T-cell (primary cell): ENCODE measurements at regions not wholly inside any gene's neighbourhood (a gene's known extent, or its start where the extent isn't known, plus 50 kb on each side); places are given as distances from the start of the nearest gene placed in this dataset.

Experiments
- ATAC-seq, 4 experiments: fragments of 200-7000 bp in 3 of 4; fragments of 150-1000 bp in 1 of 4; cut with Tn5 transposase; replicated peaks in 1 of 4; 1 replicate in 3 of 4; 2 replicates in 1 of 4; pipeline ENCODE4 v1.10.0; 2021; ENCODE audit warnings: moderate library complexity in 3 of 4, mild to moderate bottlenecking in 2 of 4, moderate number of reproducible peaks in 1 of 4
- CTCF ChIA-PET, 2 donors: fragments of 300-600 bp; sonication (Branson Sonifier 250); formaldehyde crosslinking; loops; one replicate each; lab custom pipeline; 2022; ENCODE audit warnings: antibody characterized with exemption in 2 of 2; lab: Charles Lee
- POLR2A ChIA-PET, 2 donors: fragments of 300-600 bp; sonication (Branson Sonifier 250); formaldehyde crosslinking; loops; one replicate each; lab custom pipeline; 2022; ENCODE audit warnings: antibody characterized with exemption in 2 of 2; lab: Charles Lee
- DNase-seq, 35 experiments: peaks; one replicate each; pipeline versions ENCODE4 v3.0.0 to v3.0.0-alpha.2; 2013 to 2023
- H3K27ac ChIP-seq: one replicate; pipeline ENCODE4 v1.5.1; 2013; ENCODE audit warnings: low read length
- H3K27me3 ChIP-seq, 2 experiments: replicated peaks in 1 of 2; 1 replicate in 1 of 2; 2 replicates in 1 of 2; pipeline versions ENCODE4 v1.6.1 to v1.7.0; 2013; ENCODE audit warnings: low read length in 1 of 2, mixed read lengths in 1 of 2; ENCODE audit not compliant: control insufficient read depth in 2 of 2, insufficient read depth in 2 of 2; ENCODE audit errors: extremely low read depth in 1 of 2
- H3K36me3 ChIP-seq, 2 donors: 1 replicate in 1 of 2; 2 replicates in 1 of 2; pipeline versions ENCODE4 v1.6.1 to v1.7.0; 2013; ENCODE audit warnings: low read length in 1 of 2; ENCODE audit not compliant: control insufficient read depth in 2 of 2, insufficient read depth in 1 of 2; ENCODE audit errors: extremely low read depth in 1 of 2
- H3K4me1 ChIP-seq, 2 experiments: 1 replicate in 1 of 2; 2 replicates in 1 of 2; pipeline versions ENCODE4 v1.6.1 to v1.7.0; 2013; ENCODE audit warnings: low read length in 2 of 2, mixed read lengths in 1 of 2; ENCODE audit not compliant: insufficient read depth in 2 of 2, control insufficient read depth in 1 of 2; ENCODE audit errors: extremely low read depth in 1 of 2
- H3K4me3 ChIP-seq, 2 donors: 1 replicate in 1 of 2; 2 replicates in 1 of 2; pipeline versions ENCODE4 v1.5.1 to v1.7.0; 2013; ENCODE audit warnings: mild to moderate bottlenecking in 2 of 2, low read length in 1 of 2, moderate library complexity in 1 of 2; ENCODE audit not compliant: control insufficient read depth in 1 of 2; ENCODE audit errors: extremely low read depth in 1 of 2
- H3K9me3 ChIP-seq: 2 replicates; pipeline ENCODE4 v1.7.0; 2013
- H3K27ac Mint-ChIP-seq, 2 donors: one replicate each; pipeline ENCODE4 v1.8.0; 2020 to 2021; ENCODE audit warnings: mild to moderate bottlenecking in 2 of 2, mixed read lengths in 2 of 2
- H3K27me3 Mint-ChIP-seq, 2 donors: one replicate each; pipeline ENCODE4 v1.8.0; 2021 to 2022; ENCODE audit warnings: mixed read lengths in 2 of 2
- H3K36me3 Mint-ChIP-seq: one replicate; pipeline ENCODE4 v1.8.0; 2021; ENCODE audit warnings: mixed read lengths
- H3K4me1 Mint-ChIP-seq, 3 donors: one replicate each; pipeline ENCODE4 v1.8.0; 2020 to 2022; ENCODE audit warnings: mixed read lengths in 3 of 3, mild to moderate bottlenecking in 1 of 3
- H3K4me3 Mint-ChIP-seq, 3 donors: one replicate each; pipeline ENCODE4 v1.8.0; 2020 to 2022; ENCODE audit warnings: mild to moderate bottlenecking in 3 of 3, mixed read lengths in 3 of 3, moderate library complexity in 3 of 3
- H3K9me3 Mint-ChIP-seq, 3 donors: one replicate each; pipeline ENCODE4 v1.8.0; 2020 to 2022; ENCODE audit warnings: mixed read lengths in 3 of 3
- WGBS: methylation state at CpG from one replicate; pipeline ENCODE4 v1.1.5; 2013; ENCODE audit warnings: missing lambda C conversion rate; ENCODE audit not compliant: insufficient coverage; 5-methylcytosine and 5-hydroxymethylcytosine counted together

- Histone ChIP-seq H3K4me3 (no peak overlapping the region), H3K36me3 (no peaks in the 10 kb centered on the region), H3K4me1 (peaks cover 11 to 61% of the 10 kb centered on the region in 2 experiments), H3K9me3 (no peaks in the 10 kb centered on the region), H3K27ac (no peak overlapping the region), H3K27me3 (peaks cover 0 to 3% of the 10 kb centered on the region in 2 experiments)
- H3K4me1 Mint-ChIP-seq, result peaks cover 44 to 54% (median 48%) of the 10 kb centered on the region in 3 donors
- H3K27ac Mint-ChIP-seq, result peak overlapping the region in 1 of 2 donors; percentile 10
- CTCF ChIA-PET, result no interaction called here
- POLR2A ChIA-PET, result no interaction called here
- H3K27me3 Mint-ChIP-seq, result no peaks in the 10 kb centered on the region
- DNase-seq, result peak in 5 of 35 experiments; percentile 11 to 39 (median 17)
- H3K9me3 Mint-ChIP-seq, result no peaks in the 10 kb centered on the region
- no peaks in the 10 kb centered on the region for H3K36me3 Mint-ChIP-seq
- ATAC-seq, result no peak
- no peak overlapping the region for H3K4me3 Mint-ChIP-seq
- 89% methylated on average over 3 of the region's 10 CpGs for WGBS
These were observed 213.8 kb downstream of the RPLP1 start for GRCh38 chr15:69666441-69666882.

GRCh38 chr15:69666921-69667811 is 214.5 kb downstream of the RPLP1 start:
- Histone ChIP-seq H3K27ac (no peak overlapping the region), H3K9me3 (no peaks in the 10 kb centered on the region), H3K4me1 (peaks cover 11 to 61% of the 10 kb centered on the region in 2 experiments), H3K36me3 (no peaks in the 10 kb centered on the region), H3K27me3 (no peaks in the 10 kb centered on the region), H3K4me3 (no peak overlapping the region)
- no peak overlapping the region for H3K27ac Mint-ChIP-seq
- H3K9me3 Mint-ChIP-seq, result no peaks in the 10 kb centered on the region
- no peaks in the 10 kb centered on the region for H3K36me3 Mint-ChIP-seq
- ATAC-seq, result no peak
- peak in 1 of 35 experiments; percentile 30 for DNase-seq
- no peak overlapping the region for H3K4me3 Mint-ChIP-seq
- WGBS, result no CpG with 5 or more reads among the region's 19 CpGs
- POLR2A ChIA-PET, result no interaction called here
- peaks cover 48 to 56% (median 50%) of the 10 kb centered on the region in 3 donors for H3K4me1 Mint-ChIP-seq
- CTCF ChIA-PET, result no interaction called here
- H3K27me3 Mint-ChIP-seq, result no peaks in the 10 kb centered on the region

- ATAC-seq, result peak in 3 of 4 experiments; percentile 28 to 38 (median 31)
- no peaks in the 10 kb centered on the region for H3K27me3 Mint-ChIP-seq
- Histone ChIP-seq H3K4me3 (no peak overlapping the region), H3K27ac (no peak overlapping the region), H3K36me3 (no peaks in the 10 kb centered on the region), H3K9me3 (no peaks in the 10 kb centered on the region), H3K27me3 (no peaks in the 10 kb centered on the region), H3K4me1 (peaks cover 11 to 61% of the 10 kb centered on the region in 2 experiments)
- H3K9me3 Mint-ChIP-seq, result no peaks in the 10 kb centered on the region
- ChIA-PET POLR2A (no interaction called here), CTCF (interaction anchor here in 1 of 2 donors (0.5 kb wide), 1 partner anchor 102 kb away, joined by 5 read pairs; no protein-coding TSS in a partner anchor)
- no peaks in the 10 kb centered on the region for H3K36me3 Mint-ChIP-seq
- 84% methylated on average over 4 of the region's 6 CpGs for WGBS
- peak overlapping the region in 1 of 3 donors; percentile 20 for H3K4me3 Mint-ChIP-seq
- peaks cover 48 to 56% (median 50%) of the 10 kb centered on the region in 3 donors for H3K4me1 Mint-ChIP-seq
- peak overlapping the region; percentile 51 to 66 for H3K27ac Mint-ChIP-seq
- DNase-seq, result peak in 2 of 35 experiments; percentile 15 to 32
These were observed 215.6 kb downstream of the RPLP1 start for GRCh38 chr15:69668039-69668705.

- Mint-ChIP-seq H3K4me3 (peak overlapping the region in 1 of 3 donors; percentile 20), H3K9me3 (no peaks in the 10 kb centered on the region), H3K36me3 (no peaks in the 10 kb centered on the region), H3K4me1 (peaks cover 48 to 56% (median 50%) of the 10 kb centered on the region in 3 donors), H3K27ac (peak overlapping the region; percentile 59 to 70), H3K27me3 (peaks cover 0 to 2% of the 10 kb centered on the region in 2 donors)
- ChIA-PET CTCF (interaction anchor here in 1 of 2 donors (1.2 kb wide), 1 partner anchor 60 kb away, joined by 3 read pairs; no protein-coding TSS in a partner anchor), POLR2A (no interaction called here)
- ATAC-seq, result peak; percentile 59 to 73 (median 69)
- Histone ChIP-seq H3K27ac (no peak overlapping the region), H3K36me3 (no peaks in the 10 kb centered on the region), H3K27me3 (no peaks in the 10 kb centered on the region), H3K4me1 (peaks cover 11 to 61% of the 10 kb centered on the region in 2 experiments), H3K4me3 (no peak overlapping the region), H3K9me3 (no peaks in the 10 kb centered on the region)
- peak in 31 of 35 experiments; percentile 3 to 61 (median 21) for DNase-seq
- WGBS, result 19% methylated on average over 4 of the region's 4 CpGs
These were observed 216.3 kb downstream of the RPLP1 start for GRCh38 chr15:69668963-69669362.

GRCh38 chr15:69669446-69669845 is 216.8 kb downstream of the RPLP1 start:
- Mint-ChIP-seq H3K4me3 (peak overlapping the region in 1 of 3 donors; percentile 20), H3K4me1 (peaks cover 48 to 56% (median 50%) of the 10 kb centered on the region in 3 donors), H3K36me3 (no peaks in the 10 kb centered on the region), H3K27ac (peak overlapping the region; percentile 59 to 70), H3K9me3 (no peaks in the 10 kb centered on the region), H3K27me3 (peaks cover 0 to 4% of the 10 kb centered on the region in 2 donors)
- no CpG with 5 or more reads among the region's 3 CpGs for WGBS
- Histone ChIP-seq H3K27ac (no peak overlapping the region), H3K4me3 (no peak overlapping the region), H3K27me3 (no peaks in the 10 kb centered on the region), H3K9me3 (no peaks in the 10 kb centered on the region), H3K4me1 (peaks cover 11 to 61% of the 10 kb centered on the region in 2 experiments), H3K36me3 (no peaks in the 10 kb centered on the region)
- DNase-seq, result no peak
- ATAC-seq, result no peak
- POLR2A ChIA-PET, result no interaction called here
- CTCF ChIA-PET, result interaction anchor here in 1 of 2 donors (1.2 kb wide), 1 partner anchor 59 kb away, joined by 3 read pairs; no protein-coding TSS in a partner anchor

- POLR2A ChIA-PET, result interaction anchor here in 1 of 2 donors (0.6 kb wide), 1 partner anchor 931 kb away, joined by 13 read pairs; no protein-coding TSS in a partner anchor
- no peaks in the 10 kb centered on the region for H3K9me3 ChIP-seq
- H3K27ac ChIP-seq, result no peak overlapping the region
- no peak overlapping the region for H3K4me3 Mint-ChIP-seq
- H3K27me3 ChIP-seq, result no peaks in the 10 kb centered on the region
- H3K27me3 Mint-ChIP-seq, result peaks cover 7 to 12% of the 10 kb centered on the region in 2 donors
- H3K36me3 ChIP-seq, result no peaks in the 10 kb centered on the region
- H3K4me1 ChIP-seq, result peaks cover 9 to 30% of the 10 kb centered on the region in 2 experiments
- ATAC-seq (no peak), DNase-seq (no peak)
- no peaks in the 10 kb centered on the region for H3K36me3 Mint-ChIP-seq
- WGBS, result 100% methylated on average over 1 of the region's 11 CpGs
- H3K4me1 Mint-ChIP-seq, result peaks cover 21 to 27% (median 26%) of the 10 kb centered on the region in 3 donors
- no peaks in the 10 kb centered on the region for H3K9me3 Mint-ChIP-seq
- CTCF ChIA-PET, result no interaction called here
- H3K4me3 ChIP-seq, result no peak overlapping the region
- H3K27ac Mint-ChIP-seq, result no peak overlapping the region
These were observed 220.8 kb downstream of the RPLP1 start for GRCh38 chr15:69673291-69673881.
